ENCODE measurements at regions not wholly inside any gene's neighbourhood (a gene's known extent, or its start where the extent isn't known, plus 50 kb on each side); places are given as distances from the start of the nearest gene placed in this dataset.

GRCh38 chr10:33022090-33022489 lies 64.1 kb upstream of the ITGB1 start:
- TF ChIP-seq, protein P1, sequence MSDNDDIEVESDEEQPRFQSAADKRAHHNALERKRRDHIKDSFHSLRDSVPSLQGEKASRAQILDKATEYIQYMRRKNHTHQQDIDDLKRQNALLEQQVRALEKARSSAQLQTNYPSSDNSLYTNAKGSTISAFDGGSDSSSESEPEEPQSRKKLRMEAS (CRISPR knock-in tag; IDR thresholded peaks at IDR 0.05), result no peak
- TF ChIP-seq TP53 (CRISPR knock-in tag; IDR thresholded peaks at IDR 0.05), result no peak
- TF ChIP-seq, protein P2, sequence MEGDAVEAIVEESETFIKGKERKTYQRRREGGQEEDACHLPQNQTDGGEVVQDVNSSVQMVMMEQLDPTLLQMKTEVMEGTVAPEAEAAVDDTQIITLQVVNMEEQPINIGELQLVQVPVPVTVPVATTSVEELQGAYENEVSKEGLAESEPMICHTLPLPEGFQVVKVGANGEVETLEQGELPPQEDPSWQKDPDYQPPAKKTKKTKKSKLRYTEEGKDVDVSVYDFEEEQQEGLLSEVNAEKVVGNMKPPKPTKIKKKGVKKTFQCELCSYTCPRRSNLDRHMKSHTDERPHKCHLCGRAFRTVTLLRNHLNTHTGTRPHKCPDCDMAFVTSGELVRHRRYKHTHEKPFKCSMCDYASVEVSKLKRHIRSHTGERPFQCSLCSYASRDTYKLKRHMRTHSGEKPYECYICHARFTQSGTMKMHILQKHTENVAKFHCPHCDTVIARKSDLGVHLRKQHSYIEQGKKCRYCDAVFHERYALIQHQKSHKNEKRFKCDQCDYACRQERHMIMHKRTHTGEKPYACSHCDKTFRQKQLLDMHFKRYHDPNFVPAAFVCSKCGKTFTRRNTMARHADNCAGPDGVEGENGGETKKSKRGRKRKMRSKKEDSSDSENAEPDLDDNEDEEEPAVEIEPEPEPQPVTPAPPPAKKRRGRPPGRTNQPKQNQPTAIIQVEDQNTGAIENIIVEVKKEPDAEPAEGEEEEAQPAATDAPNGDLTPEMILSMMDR (IDR thresholded peaks at IDR 0.05), result no peak
- TF ChIP-seq IRF1 (CRISPR knock-in tag; IDR thresholded peaks at IDR 0.05), result no peak
- TF ChIP-seq RELA (CRISPR knock-in tag; IDR thresholded peaks at IDR 0.05; ENCODE audit: borderline replicate concordance), result no peak
- TF ChIP-seq, protein P3, sequence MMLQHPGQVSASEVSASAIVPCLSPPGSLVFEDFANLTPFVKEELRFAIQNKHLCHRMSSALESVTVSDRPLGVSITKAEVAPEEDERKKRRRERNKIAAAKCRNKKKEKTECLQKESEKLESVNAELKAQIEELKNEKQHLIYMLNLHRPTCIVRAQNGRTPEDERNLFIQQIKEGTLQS (CRISPR knock-in tag; conservative IDR thresholded peaks at IDR 0.05), result no peak
- no peak for TF ChIP-seq ZBTB43 (CRISPR knock-in tag; IDR thresholded peaks at IDR 0.05)
- TF ChIP-seq, protein P4, sequence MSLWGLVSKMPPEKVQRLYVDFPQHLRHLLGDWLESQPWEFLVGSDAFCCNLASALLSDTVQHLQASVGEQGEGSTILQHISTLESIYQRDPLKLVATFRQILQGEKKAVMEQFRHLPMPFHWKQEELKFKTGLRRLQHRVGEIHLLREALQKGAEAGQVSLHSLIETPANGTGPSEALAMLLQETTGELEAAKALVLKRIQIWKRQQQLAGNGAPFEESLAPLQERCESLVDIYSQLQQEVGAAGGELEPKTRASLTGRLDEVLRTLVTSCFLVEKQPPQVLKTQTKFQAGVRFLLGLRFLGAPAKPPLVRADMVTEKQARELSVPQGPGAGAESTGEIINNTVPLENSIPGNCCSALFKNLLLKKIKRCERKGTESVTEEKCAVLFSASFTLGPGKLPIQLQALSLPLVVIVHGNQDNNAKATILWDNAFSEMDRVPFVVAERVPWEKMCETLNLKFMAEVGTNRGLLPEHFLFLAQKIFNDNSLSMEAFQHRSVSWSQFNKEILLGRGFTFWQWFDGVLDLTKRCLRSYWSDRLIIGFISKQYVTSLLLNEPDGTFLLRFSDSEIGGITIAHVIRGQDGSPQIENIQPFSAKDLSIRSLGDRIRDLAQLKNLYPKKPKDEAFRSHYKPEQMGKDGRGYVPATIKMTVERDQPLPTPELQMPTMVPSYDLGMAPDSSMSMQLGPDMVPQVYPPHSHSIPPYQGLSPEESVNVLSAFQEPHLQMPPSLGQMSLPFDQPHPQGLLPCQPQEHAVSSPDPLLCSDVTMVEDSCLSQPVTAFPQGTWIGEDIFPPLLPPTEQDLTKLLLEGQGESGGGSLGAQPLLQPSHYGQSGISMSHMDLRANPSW (CRISPR knock-in tag; conservative IDR thresholded peaks at IDR 0.05; ENCODE audit: low read depth), result no peak
- no peak for TF ChIP-seq USF2 (CRISPR knock-in tag; IDR thresholded peaks at IDR 0.05)
- no peak for TF ChIP-seq FOXK1 (CRISPR knock-in tag; IDR thresholded peaks at IDR 0.05)
- no peak for TF ChIP-seq SP1 (CRISPR knock-in tag; conservative IDR thresholded peaks at IDR 0.05)
- TF ChIP-seq E2F1 (CRISPR knock-in tag; IDR thresholded peaks at IDR 0.05), result no peak
- TF ChIP-seq, protein P5, sequence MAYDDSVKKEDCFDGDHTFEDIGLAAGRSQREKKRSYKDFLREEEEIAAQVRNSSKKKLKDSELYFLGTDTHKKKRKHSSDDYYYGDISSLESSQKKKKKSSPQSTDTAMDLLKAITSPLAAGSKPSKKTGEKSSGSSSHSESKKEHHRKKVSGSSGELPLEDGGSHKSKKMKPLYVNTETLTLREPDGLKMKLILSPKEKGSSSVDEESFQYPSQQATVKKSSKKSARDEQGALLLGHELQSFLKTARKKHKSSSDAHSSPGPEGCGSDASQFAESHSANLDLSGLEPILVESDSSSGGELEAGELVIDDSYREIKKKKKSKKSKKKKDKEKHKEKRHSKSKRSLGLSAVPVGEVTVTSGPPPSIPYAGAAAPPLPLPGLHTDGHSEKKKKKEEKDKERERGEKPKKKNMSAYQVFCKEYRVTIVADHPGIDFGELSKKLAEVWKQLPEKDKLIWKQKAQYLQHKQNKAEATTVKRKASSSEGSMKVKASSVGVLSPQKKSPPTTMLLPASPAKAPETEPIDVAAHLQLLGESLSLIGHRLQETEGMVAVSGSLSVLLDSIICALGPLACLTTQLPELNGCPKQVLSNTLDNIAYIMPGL (CRISPR knock-in tag; IDR thresholded peaks at IDR 0.05), result no peak

Data from WTC11 (cell line).